IPS DF 6.9 (cell line): ENCODE measurements at regions not wholly inside any gene's neighbourhood (a gene's known extent, or its start where the extent isn't known, plus 50 kb on each side); places are given as distances from the start of the nearest gene placed in this dataset.

Experiments
- DNase-seq: peaks from one replicate; pipeline ENCODE4 v3.0.0-alpha.2; 2013; ENCODE audit warnings: low read depth, low spot score
- H3K27ac ChIP-seq: one replicate; pipeline ENCODE4 v1.5.1; 2013; ENCODE audit warnings: low read length, control low read depth
- H3K27me3 ChIP-seq: 2 replicates; pipeline ENCODE4 v1.6.1; 2013; ENCODE audit warnings: mild to moderate bottlenecking, low read length; ENCODE audit not compliant: control insufficient read depth, insufficient read depth
- H3K36me3 ChIP-seq: 2 replicates; pipeline ENCODE4 v1.6.1; 2013; ENCODE audit warnings: low read length; ENCODE audit not compliant: control insufficient read depth, insufficient read depth
- H3K4me1 ChIP-seq: 2 replicates; pipeline ENCODE4 v1.6.1; 2013; ENCODE audit warnings: low read length; ENCODE audit not compliant: control insufficient read depth, insufficient read depth
- H3K4me3 ChIP-seq: 2 replicates; pipeline ENCODE4 v1.5.1; 2013; ENCODE audit warnings: mild to moderate bottlenecking, low read length
- H3K9me3 ChIP-seq: 2 replicates; pipeline ENCODE4 v1.6.1; 2013; ENCODE audit warnings: low read length, inconsistent platforms; ENCODE audit not compliant: control insufficient read depth, insufficient read depth
- WGBS: extraction: QIAGEN DNeasy Blood & Tissue Kit; methylation state at CpG from one replicate; pipeline ENCODE4 v1.1.7; 2013; ENCODE audit warnings: mixed read lengths, missing lambda C conversion rate; ENCODE audit not compliant: insufficient read length, insufficient coverage; 5-methylcytosine and 5-hydroxymethylcytosine counted together

DNA sequence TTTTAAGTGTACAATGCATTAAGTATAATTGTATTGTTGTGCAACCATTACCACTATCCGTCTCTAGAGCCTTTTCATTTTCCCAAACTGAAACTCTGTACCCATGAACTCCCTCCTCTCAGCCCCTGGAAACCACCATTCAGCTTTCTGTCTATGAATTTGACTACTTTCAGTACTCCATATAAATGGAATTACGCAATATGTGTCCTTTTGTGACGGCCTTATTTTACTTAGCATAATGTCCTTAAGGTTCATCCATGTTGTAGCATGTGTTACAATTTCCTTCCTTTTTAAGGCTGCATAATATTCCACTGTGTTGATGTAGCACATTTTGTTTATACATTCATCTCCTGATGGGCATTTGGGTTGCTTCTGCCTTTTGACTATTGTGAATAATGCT lies 143.6 kb upstream of the KCNG1 start:
- WGBS, result no CpG with 5 or more reads among the region's 3 CpGs
- H3K27ac ChIP-seq, result no peak overlapping the region

DNA sequence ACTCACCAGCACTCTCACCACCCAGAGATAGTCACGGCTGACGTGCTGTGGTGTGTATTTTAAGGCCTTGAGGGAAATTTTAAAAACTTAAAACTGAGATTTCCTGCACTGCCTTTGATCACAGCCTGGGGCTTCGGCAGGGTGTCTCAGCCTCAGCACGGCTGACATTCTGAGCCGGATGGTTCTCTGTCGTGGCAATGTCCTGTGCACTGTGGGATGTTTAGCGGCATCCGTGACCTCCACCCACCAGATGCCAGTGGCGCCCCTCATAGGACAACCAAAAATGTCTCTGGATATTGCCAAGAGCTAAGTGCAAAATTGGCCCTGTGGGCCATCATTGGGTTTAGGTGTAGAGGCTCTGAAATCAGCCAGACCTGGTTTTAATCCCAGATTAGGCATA lies 142.2 kb upstream of the KCNG1 start:
- Histone ChIP-seq H3K27ac (no peak overlapping the region), H3K9me3 (no peaks in the 10 kb centered on the region), H3K4me1 (no peaks in the 10 kb centered on the region), H3K4me3 (no peak overlapping the region), H3K27me3 (no peaks in the 10 kb centered on the region), H3K36me3 (no peaks in the 10 kb centered on the region)
- DNase-seq, result no peak
- no CpG with 5 or more reads among the region's 9 CpGs for WGBS

More for the DNA sequence above, 143.6 kb upstream of the KCNG1 start:
- no peaks in the 10 kb centered on the region for H3K27me3 ChIP-seq
- no peaks in the 10 kb centered on the region for H3K9me3 ChIP-seq
- DNase-seq, result no peak
- no peak overlapping the region for H3K4me3 ChIP-seq
- H3K4me1 ChIP-seq, result no peaks in the 10 kb centered on the region
- H3K36me3 ChIP-seq, result no peaks in the 10 kb centered on the region

DNA sequence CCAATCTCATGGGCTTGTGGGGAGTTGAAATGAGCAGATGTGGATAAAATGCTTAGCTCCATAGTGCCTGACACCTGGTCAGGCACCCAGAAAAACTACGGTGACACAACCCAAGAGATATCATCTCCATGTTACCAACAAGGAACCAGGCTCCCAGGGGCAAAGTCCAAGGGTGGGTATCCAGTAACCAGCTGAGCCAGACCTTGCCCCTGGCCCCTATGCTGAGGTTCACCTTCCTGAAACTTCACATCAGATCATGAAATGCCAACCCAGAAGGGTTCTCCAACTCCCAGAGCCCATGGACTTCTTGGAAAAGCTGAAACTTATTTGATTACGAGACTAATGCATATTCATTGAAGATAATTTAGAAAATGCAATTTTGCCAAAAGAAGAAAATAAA lies 141.8 kb upstream of the KCNG1 start:
- H3K27me3 ChIP-seq, result no peaks in the 10 kb centered on the region
- H3K9me3 ChIP-seq, result no peaks in the 10 kb centered on the region
- no peak for DNase-seq
- H3K4me1 ChIP-seq, result no peaks in the 10 kb centered on the region
- H3K27ac ChIP-seq, result no peak overlapping the region
- no peaks in the 10 kb centered on the region for H3K36me3 ChIP-seq
- no CpG with 5 or more reads among the region's 2 CpGs for WGBS
- H3K4me3 ChIP-seq, result no peak overlapping the region

DNA sequence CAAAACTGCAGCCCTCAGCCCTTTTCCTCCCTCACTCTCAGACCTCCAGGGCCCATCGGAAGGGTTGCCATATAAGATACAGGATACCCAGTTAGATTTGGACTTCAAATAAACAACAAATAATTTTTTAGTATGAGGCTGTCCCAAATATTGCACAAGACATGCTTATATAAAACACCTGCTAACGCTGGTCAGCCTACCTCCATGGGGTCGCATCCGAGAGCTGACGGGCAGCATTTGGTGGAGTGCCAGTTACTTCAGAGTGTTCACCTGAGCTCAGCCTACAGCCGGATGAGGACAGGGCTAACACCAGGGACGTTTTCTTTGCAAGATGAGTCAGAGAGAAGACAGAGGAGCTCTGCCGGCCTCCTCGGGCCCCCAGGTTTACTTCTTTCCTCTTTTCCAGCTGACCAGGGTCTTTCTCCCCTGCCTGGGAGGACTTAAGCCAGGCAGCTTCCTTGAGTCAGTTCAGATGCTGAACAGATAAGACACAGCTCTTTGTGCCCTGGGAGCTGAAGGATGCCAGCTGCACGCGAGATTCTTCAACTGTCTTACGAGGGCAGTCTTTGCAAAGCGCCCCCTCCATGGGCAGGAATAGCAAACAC lies 141.2 kb upstream of the KCNG1 start:
- no peak overlapping the region for H3K27ac ChIP-seq

DNA sequence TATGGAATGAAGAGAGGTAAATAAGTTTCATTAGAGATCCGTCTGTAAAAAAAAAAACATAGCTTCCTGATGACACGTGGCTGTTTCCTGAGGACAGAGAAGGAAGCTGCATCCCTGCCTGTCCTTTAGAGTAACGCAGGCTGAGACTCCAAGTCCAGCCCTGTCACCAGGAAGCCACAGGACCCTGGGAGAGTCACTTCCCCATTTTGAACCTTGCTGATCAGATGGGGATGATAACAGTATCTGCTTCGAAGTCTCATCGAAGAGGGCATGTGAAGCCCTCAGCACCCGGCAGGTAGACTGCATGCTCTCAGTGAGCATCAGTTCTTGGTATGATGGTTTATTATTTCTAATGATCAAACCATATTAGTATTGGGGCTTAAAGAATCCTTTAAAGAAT lies 139.1 kb upstream of the KCNG1 start:
- H3K27me3 ChIP-seq, result no peaks in the 10 kb centered on the region
- WGBS, result no CpG with 5 or more reads among the region's 6 CpGs
- H3K4me1 ChIP-seq, result no peaks in the 10 kb centered on the region
- no peak for DNase-seq
- H3K9me3 ChIP-seq, result no peaks in the 10 kb centered on the region
- no peak overlapping the region for H3K4me3 ChIP-seq
- no peak overlapping the region for H3K27ac ChIP-seq
- no peaks in the 10 kb centered on the region for H3K36me3 ChIP-seq

More for the DNA sequence above, 141.2 kb upstream of the KCNG1 start:
- Histone ChIP-seq H3K27me3 (no peaks in the 10 kb centered on the region), H3K4me3 (no peak overlapping the region), H3K36me3 (no peaks in the 10 kb centered on the region), H3K4me1 (no peaks in the 10 kb centered on the region), H3K9me3 (no peaks in the 10 kb centered on the region)
- no CpG with 5 or more reads among the region's 13 CpGs for WGBS
- DNase-seq, result no peak

DNA sequence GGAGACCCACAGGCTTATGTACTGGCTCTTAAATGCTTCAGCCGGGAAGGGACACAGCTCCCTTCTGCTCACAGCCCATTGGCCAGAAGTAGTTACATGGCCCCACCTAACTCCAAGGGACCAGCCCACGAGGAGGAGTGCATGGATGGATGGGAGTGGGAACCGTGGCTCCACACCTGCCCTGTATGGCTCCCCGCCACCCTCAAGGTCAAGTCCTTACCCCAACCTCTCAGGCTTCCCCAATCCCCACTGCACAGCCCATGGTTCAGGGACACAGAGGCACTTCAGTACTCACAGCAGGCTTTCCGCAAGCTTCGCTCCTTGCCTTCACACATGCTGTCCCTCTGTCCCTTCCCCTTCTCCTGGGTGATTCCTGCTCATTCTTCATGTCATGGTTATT lies 137.9 kb upstream of the KCNG1 start:
- no peaks in the 10 kb centered on the region for H3K27me3 ChIP-seq
- DNase-seq, result no peak
- H3K27ac ChIP-seq, result no peak overlapping the region
- no peaks in the 10 kb centered on the region for H3K9me3 ChIP-seq
- no peaks in the 10 kb centered on the region for H3K4me1 ChIP-seq
- no peaks in the 10 kb centered on the region for H3K36me3 ChIP-seq
- H3K4me3 ChIP-seq, result no peak overlapping the region
- WGBS, result no CpG with 5 or more reads among the region's 6 CpGs

DNA sequence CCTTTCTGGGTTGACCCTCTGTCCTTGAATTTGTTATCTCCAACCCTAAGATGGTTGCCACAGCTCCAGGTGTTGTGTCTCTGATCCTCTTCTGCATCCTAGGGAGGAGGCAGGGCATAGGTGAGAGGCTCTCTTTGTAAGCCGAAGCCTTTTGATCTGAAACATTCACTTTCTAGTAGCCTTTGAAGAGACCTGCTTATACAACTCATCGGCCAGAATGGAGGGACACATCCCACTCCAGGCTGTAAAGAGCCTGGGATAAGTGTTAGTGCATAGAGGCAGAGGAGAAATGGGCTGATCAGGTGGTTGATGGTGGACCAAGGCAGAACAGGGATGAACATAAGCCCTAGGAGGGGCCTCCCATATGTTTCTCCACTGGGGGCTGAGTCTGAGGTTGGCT lies 137.1 kb upstream of the KCNG1 start:
- H3K4me3 ChIP-seq, result no peak overlapping the region
- no peaks in the 10 kb centered on the region for H3K36me3 ChIP-seq
- no peaks in the 10 kb centered on the region for H3K4me1 ChIP-seq
- no peak overlapping the region for H3K27ac ChIP-seq
- WGBS, result no CpG with 5 or more reads among the region's 2 CpGs
- no peak for DNase-seq
- H3K27me3 ChIP-seq, result no peaks in the 10 kb centered on the region
- H3K9me3 ChIP-seq, result no peaks in the 10 kb centered on the region

DNA sequence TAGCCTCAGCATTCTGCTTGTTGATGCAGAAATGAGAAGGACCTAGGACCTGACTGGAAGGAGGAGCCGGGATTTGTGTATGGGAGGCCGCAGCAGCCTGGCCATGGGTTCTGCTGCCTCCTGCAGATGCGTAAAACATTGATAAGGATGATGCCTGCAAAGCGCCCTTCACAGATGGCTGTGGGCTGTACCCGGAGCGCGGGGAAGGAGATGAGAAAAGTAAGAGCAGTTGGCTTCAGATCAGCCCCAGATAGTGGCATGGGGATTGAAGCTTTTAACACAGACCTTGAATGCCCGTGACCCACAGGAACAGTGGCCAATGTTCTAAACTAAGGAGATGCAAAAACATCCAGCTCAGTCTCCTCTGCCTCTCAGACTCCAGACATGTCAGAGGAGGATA lies 136.4 kb upstream of the KCNG1 start:
- no CpG with 5 or more reads among the region's 8 CpGs for WGBS
- Histone ChIP-seq H3K36me3 (no peaks in the 10 kb centered on the region), H3K4me3 (no peak overlapping the region), H3K4me1 (no peaks in the 10 kb centered on the region), H3K9me3 (no peaks in the 10 kb centered on the region), H3K27me3 (no peaks in the 10 kb centered on the region; the same call in 1 of the 2 replicates), H3K27ac (no peak overlapping the region)
- DNase-seq, result no peak

DNA sequence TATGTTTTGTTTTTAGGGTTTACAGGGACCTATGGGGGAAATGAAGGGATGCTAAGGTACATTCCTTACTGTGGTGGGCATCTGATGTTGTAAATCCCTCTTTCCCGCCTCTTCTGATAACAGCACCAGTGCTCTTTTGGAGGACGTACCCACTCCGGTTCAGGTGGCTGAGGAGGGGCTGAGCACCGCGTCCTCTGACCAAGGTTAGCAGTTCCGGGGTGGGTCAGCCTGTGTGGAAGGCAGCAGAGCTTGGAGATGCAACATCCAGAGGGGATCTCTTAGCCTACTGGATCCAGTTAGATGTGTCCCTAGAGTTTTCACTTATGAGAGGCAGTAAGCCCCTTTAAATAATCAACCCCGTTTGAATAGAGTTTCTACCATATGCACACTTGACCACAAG lies 135.3 kb upstream of the KCNG1 start:
- Histone ChIP-seq H3K36me3 (no peaks in the 10 kb centered on the region), H3K27me3 (no peaks in the 10 kb centered on the region; the same call in 1 of the 2 replicates), H3K4me1 (no peaks in the 10 kb centered on the region), H3K4me3 (no peak overlapping the region), H3K9me3 (no peaks in the 10 kb centered on the region), H3K27ac (no peak overlapping the region)
- no peak for DNase-seq
- WGBS, result no CpG with 5 or more reads among the region's 7 CpGs

DNA sequence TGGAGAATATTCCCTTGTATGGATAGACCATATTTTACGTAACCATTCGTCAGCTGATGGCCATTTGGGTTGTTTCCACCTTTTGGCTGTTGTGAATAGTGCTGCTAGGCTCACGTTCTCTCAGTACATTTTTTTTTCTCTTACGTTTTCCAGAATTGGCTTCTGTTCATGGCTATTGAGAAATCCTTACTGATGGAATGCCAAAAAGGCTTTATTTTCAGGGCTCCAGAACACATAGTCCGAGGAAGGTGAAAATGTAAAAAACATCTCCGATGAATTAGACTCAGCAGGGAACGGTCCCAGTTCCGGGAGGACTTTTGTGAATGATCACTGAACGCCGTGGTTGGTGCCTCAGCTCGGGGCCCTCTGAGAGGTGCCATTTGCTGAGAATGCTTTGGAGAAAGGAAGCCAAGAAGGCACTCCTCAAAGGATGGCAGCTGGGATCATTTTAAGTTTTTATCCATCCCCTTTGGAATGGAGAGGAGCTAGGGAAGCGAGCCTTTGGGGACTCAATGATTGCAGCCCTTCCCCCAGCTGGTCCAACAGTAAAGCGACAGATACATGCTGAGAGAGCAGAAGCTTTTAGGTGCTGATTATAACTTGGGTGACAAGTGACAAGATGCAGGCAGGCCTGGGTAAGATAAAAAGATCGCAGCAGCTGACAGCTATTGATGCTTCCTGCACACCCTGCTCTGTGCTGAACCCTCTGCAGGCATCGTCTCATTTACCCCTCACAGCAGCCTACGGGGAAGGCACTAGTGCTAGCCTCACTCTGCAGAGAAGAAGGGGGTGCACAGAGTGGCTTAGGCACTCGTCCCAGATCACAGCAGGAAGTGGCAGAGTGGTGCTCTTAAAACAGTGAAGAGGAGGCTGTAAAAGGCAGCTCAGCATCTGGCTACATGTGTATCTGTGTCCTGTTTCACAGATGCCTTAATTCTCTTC lies 133.4 kb upstream of the KCNG1 start:
- no peak overlapping the region for H3K4me3 ChIP-seq
- no peak overlapping the region for H3K27ac ChIP-seq
- WGBS, result no CpG with 5 or more reads among the region's 17 CpGs
- no peaks in the 10 kb centered on the region for H3K9me3 ChIP-seq
- no peaks in the 10 kb centered on the region for H3K4me1 ChIP-seq
- no peak for DNase-seq
- no peaks in the 10 kb centered on the region for H3K36me3 ChIP-seq
- H3K27me3 ChIP-seq, result no peaks in the 10 kb centered on the region; the same call in 1 of the 2 replicates
